Stomach (tissue), 4 donors: ENCODE measurements at regions not wholly inside any gene's neighbourhood (a gene's known extent, or its start where the extent isn't known, plus 50 kb on each side); places are given as distances from the start of the nearest gene placed in this dataset.

Experiments used
- CTCF ChIP-seq, 7 experiments: fragments of 450-650 bp in 4 of 7; fragments of 200-600 bp in 3 of 7; sonication (generic) in 3 of 7; IDR thresholded peaks; one replicate each; pipeline ENCODE4 v1.5.1; 2016 to 2019; ENCODE audit warnings: antibody characterized with exemption in 7 of 7, control low read depth in 2 of 7, mild to moderate bottlenecking in 1 of 7
- EP300 ChIP-seq: sonication (generic); formaldehyde crosslinking; IDR thresholded peaks from one replicate; pipeline ENCODE4 v1.6.1; 2017; ENCODE audit warnings: antibody characterized with exemption
- POLR2A ChIP-seq, 4 donors: fragments of 450-650 bp; IDR thresholded peaks; one replicate each; pipeline ENCODE4 v1.6.1; 2016; ENCODE audit warnings: antibody characterized with exemption in 4 of 4, control low read depth in 2 of 4, mild to moderate bottlenecking in 1 of 4, moderate library complexity in 1 of 4

DNA sequence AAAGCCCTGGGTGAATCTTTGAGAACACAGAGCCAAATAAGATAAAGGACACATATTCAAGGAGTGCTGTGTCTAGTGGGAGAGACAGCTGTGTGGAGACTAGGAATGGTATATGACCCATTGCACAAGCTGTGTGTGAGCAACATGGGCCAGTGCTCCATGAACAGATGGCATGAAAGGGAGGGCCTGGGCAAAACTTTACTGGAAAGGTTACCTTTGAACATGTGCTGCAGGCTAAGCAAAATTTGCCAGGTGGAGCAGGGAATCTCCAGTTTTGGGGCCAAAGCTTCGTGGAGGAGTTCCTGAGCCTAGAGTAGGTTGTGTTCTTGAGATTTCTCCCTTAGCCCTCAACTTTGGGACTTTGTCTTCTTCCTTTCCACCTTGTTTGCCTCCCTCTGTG is 446.1 kb upstream of the PROX1 start:
- TF ChIP-seq POLR2A (IDR thresholded peaks at IDR 0.05) (no peak), CTCF (IDR thresholded peaks at IDR 0.05) (no peak), EP300 (no peak)
